WI38 (cell line): ENCODE measurements at regions not wholly inside any gene's neighbourhood (a gene's known extent, or its start where the extent isn't known, plus 50 kb on each side); places are given as distances from the start of the nearest gene placed in this dataset.

ENCODE experiments used
- H3K4me3 ChIP-seq: 2 replicates; pipeline ENCODE4 v1.5.1; 2011; ENCODE audit warnings: low read depth, mild to moderate bottlenecking, control low read depth, low read length
- CTCF ChIP-seq: IDR thresholded peaks from 2 replicates; pipeline ENCODE4 v1.5.1; 2012; ENCODE audit warnings: low read depth, mild to moderate bottlenecking, control low read depth, low read length

GRCh38 chrX:97728215-97728614 is 844.5 kb downstream of the RPA4 start:
- no peak for TF ChIP-seq CTCF

GRCh38 chrX:97740044-97740443 is 856.3 kb downstream of the RPA4 start:
- no peak for TF ChIP-seq CTCF
- no peak overlapping the region for H3K4me3 ChIP-seq

More at GRCh38 chrX:97728215-97728614, 844.5 kb downstream of the RPA4 start:
- H3K4me3 ChIP-seq, result no peak overlapping the region

GRCh38 chrX:97740886-97741285 is 857.2 kb downstream of the RPA4 start:
- H3K4me3 ChIP-seq, result no peak overlapping the region
- no peak for TF ChIP-seq CTCF

- TF ChIP-seq CTCF, result no peak
- no peak overlapping the region for H3K4me3 ChIP-seq
Measured at GRCh38 chrX:97743014-97743413, 859.3 kb downstream of the RPA4 start.

GRCh38 chrX:97747346-97747745 is 863.6 kb downstream of the RPA4 start:
- no peak overlapping the region for H3K4me3 ChIP-seq
- no peak for TF ChIP-seq CTCF

- no peak for TF ChIP-seq CTCF
- no peak overlapping the region for H3K4me3 ChIP-seq
Measured at GRCh38 chrX:97751016-97751415, 867.3 kb downstream of the RPA4 start.

GRCh38 chrX:97751735-97752134 is 868.0 kb downstream of the RPA4 start:
- no peak overlapping the region for H3K4me3 ChIP-seq
- no peak for TF ChIP-seq CTCF
